ENCODE measurements at regions not wholly inside any gene's neighbourhood (a gene's known extent, or its start where the extent isn't known, plus 50 kb on each side); places are given as distances from the start of the nearest gene placed in this dataset.

- no peak for DNase-seq (ENCODE audit: low spot score)
- in situ Hi-C loops (cut with MboI; ENCODE audit: low pct_unique_long_range_greater_than_20kb, low sequenced_read_pairs, unreplicated experiment), result no loop called here
- TF ChIP-seq CTCF (IDR thresholded peaks at IDR 0.05; ENCODE audit: extremely low read depth, insufficient read depth, missing control alignments), result no peak
Measured at GRCh38 chr3:59698091-59698490, 648.3 kb upstream of the CFAP20DC start.

DNA sequence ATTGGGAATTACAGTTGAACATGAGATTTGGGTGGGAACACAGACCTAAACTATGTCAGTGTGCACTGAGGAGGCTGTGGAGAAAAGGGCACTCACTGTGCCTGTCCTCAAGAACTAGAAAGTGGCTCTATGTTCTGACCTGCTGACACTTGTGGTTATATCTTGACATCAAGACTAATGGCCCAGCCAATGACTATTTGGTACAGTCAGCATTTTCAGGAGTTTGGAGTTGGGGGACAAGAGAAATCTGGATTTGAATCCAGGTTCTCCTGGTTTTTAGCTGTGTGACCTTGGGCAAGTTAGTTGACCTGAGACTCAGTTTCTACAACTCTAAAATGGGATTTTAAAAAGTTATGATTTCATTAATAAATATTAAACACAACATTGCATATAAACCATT is 647.0 kb upstream of the CFAP20DC start:
- no peak for DNase-seq (ENCODE audit: low spot score)
- in situ Hi-C loops (cut with MboI; ENCODE audit: low pct_unique_long_range_greater_than_20kb, low sequenced_read_pairs, unreplicated experiment), result no loop called here
- no peak for TF ChIP-seq CTCF (IDR thresholded peaks at IDR 0.05; ENCODE audit: extremely low read depth, insufficient read depth, missing control alignments)

GRCh38 chr3:59695860-59696259 is 646.0 kb upstream of the CFAP20DC start:
- in situ Hi-C loops (cut with MboI; ENCODE audit: low pct_unique_long_range_greater_than_20kb, low sequenced_read_pairs, unreplicated experiment), result no loop called here
- TF ChIP-seq CTCF (IDR thresholded peaks at IDR 0.05; ENCODE audit: extremely low read depth, insufficient read depth, missing control alignments), result no peak

GRCh38 chr3:59692117-59692516 is 642.3 kb upstream of the CFAP20DC start:
- in situ Hi-C loops (cut with MboI; ENCODE audit: low pct_unique_long_range_greater_than_20kb, low sequenced_read_pairs, unreplicated experiment), result no loop called here
- no peak for TF ChIP-seq CTCF (IDR thresholded peaks at IDR 0.05; ENCODE audit: extremely low read depth, insufficient read depth, missing control alignments)
- no peak for DNase-seq (ENCODE audit: low spot score)

More at GRCh38 chr3:59695860-59696259, 646.0 kb upstream of the CFAP20DC start:
- DNase-seq (ENCODE audit: low spot score), result no peak

DNA sequence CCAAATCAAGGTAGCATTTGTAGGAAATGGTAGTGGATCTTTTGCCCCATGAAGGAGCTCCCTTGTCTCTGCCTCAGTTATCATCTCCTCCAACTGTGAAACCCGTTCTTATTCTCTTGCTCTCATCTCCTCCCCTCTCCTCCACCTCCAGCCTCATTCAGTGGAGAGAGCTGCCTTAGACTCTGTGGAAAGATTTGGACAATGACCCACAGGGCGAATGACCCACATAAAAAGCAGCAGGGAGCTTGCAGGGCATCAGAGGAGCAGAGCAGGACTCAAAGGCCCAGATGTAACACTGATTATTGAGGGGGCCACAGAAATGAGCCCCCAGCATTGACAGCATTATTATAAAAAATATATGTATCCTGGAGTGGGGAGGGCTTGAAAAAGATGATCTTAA is 641.1 kb upstream of the CFAP20DC start:
- DNase-seq (ENCODE audit: low spot score), result no peak
- no peak for TF ChIP-seq CTCF (IDR thresholded peaks at IDR 0.05; ENCODE audit: extremely low read depth, insufficient read depth, missing control alignments)
- in situ Hi-C loops (cut with MboI; ENCODE audit: low pct_unique_long_range_greater_than_20kb, low sequenced_read_pairs, unreplicated experiment), result no loop called here

- DNase-seq (ENCODE audit: low spot score), result no peak
- in situ Hi-C loops (cut with MboI; ENCODE audit: low pct_unique_long_range_greater_than_20kb, low sequenced_read_pairs, unreplicated experiment), result no loop called here
- no peak for TF ChIP-seq CTCF (IDR thresholded peaks at IDR 0.05; ENCODE audit: extremely low read depth, insufficient read depth, missing control alignments)
Measured at GRCh38 chr3:59688636-59689035, 638.8 kb upstream of the CFAP20DC start.

DNA sequence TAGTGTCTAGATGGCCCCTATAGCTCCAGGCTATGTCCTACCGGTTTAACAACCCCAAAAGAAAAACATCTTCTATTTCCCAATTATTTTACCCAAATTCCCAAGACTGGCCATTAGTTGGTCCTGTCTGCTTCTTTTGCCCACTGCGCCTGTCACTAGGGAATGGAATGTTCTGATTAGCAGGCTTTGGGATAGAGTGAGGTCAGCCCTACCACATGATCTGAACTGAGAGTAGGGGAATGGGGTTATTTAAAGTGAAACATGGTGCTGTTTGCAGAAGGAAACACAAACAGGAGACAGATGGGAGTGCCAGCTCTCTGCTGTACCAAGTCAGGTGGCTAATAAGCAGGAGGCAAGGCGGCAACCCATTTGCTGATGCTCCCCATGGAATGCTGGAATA is 635.6 kb upstream of the CFAP20DC start:
- in situ Hi-C loops (cut with MboI; ENCODE audit: low pct_unique_long_range_greater_than_20kb, low sequenced_read_pairs, unreplicated experiment), result no loop called here
- no peak for TF ChIP-seq CTCF (IDR thresholded peaks at IDR 0.05; ENCODE audit: extremely low read depth, insufficient read depth, missing control alignments)
- no peak for DNase-seq (ENCODE audit: low spot score)

Data from GM13977 (cell line).